Breast epithelium (tissue), 3 donors: ENCODE measurements at regions not wholly inside any gene's neighbourhood (a gene's known extent, or its start where the extent isn't known, plus 50 kb on each side); places are given as distances from the start of the nearest gene placed in this dataset.

ENCODE experiments used
- POLR2A ChIP-seq: fragments of 450-650 bp; IDR thresholded peaks from one replicate; pipeline ENCODE4 v1.6.1; 2016; ENCODE audit warnings: antibody characterized with exemption, mild to moderate bottlenecking, moderate library complexity
- POLR2AphosphoS5 ChIP-seq, 3 donors: sonication (generic); formaldehyde crosslinking; IDR thresholded peaks; one replicate each; pipeline ENCODE4 v1.6.1; 2017; ENCODE audit warnings: antibody characterized with exemption in 3 of 3
- TF ChIP-seq, protein P1 (sequence below), 3 donors: fragments of 450-650 bp; IDR thresholded peaks; one replicate each; pipeline ENCODE4 v1.5.1; 2016 to 2017; ENCODE audit warnings: antibody characterized with exemption in 3 of 3, mild to moderate bottlenecking in 3 of 3, moderate library complexity in 3 of 3

DNA sequence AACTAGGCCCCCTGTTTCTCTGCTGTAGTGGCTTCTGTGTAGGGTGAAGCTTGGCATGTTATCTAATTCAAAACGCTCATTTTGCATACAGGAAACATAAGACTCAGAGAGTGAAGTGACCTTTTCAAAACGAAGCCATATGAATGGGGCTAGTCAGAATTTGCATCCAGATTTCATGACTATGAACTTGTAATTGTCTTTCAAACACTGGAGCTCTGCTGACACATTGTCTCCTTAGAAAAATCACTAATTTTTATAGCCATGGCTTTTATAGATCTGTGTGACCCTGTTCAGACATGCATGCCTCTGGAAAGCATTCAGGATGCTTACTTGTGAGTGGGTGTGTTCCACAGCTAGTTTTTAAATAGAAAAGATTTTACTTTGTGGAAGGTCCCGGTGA lies 444.3 kb upstream of the GCFC2 start:
- TF ChIP-seq, protein P1, sequence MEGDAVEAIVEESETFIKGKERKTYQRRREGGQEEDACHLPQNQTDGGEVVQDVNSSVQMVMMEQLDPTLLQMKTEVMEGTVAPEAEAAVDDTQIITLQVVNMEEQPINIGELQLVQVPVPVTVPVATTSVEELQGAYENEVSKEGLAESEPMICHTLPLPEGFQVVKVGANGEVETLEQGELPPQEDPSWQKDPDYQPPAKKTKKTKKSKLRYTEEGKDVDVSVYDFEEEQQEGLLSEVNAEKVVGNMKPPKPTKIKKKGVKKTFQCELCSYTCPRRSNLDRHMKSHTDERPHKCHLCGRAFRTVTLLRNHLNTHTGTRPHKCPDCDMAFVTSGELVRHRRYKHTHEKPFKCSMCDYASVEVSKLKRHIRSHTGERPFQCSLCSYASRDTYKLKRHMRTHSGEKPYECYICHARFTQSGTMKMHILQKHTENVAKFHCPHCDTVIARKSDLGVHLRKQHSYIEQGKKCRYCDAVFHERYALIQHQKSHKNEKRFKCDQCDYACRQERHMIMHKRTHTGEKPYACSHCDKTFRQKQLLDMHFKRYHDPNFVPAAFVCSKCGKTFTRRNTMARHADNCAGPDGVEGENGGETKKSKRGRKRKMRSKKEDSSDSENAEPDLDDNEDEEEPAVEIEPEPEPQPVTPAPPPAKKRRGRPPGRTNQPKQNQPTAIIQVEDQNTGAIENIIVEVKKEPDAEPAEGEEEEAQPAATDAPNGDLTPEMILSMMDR (IDR thresholded peaks at IDR 0.05): no peak
- no peak for TF ChIP-seq POLR2AphosphoS5 (IDR thresholded peaks at IDR 0.05)
- TF ChIP-seq POLR2A: no peak
